ENCODE measurements at regions not wholly inside any gene's neighbourhood (a gene's known extent, or its start where the extent isn't known, plus 50 kb on each side); places are given as distances from the start of the nearest gene placed in this dataset.
"Not testable (repeated sequence)": the region's sequence is repeated elsewhere in the genome, so short reads cannot be mapped to it uniquely, and the experiment has no call there.

GRCh38 chr14:40240245-40240859, 808.1 kb upstream of the FBXO33 start:
- DNase-seq, result no peak

GRCh38 chr14:40232302-40232701, 800.1 kb upstream of the FBXO33 start:
- no peak for DNase-seq

- no peak for DNase-seq
These were observed 797.4 kb upstream of the FBXO33 start for GRCh38 chr14:40229676-40230075.

- DNase-seq, result no peak
These were observed 790.8 kb upstream of the FBXO33 start for GRCh38 chr14:40222996-40223395.

GRCh38 chr14:40221428-40221827, 789.2 kb upstream of the FBXO33 start:
- no peak for DNase-seq

- DNase-seq, result no peak
These were observed 786.8 kb upstream of the FBXO33 start for GRCh38 chr14:40219032-40219431.

- no peak for DNase-seq
These were observed 786.2 kb upstream of the FBXO33 start for GRCh38 chr14:40218282-40218941.

- DNase-seq, result no peak
These were observed 784.7 kb upstream of the FBXO33 start for GRCh38 chr14:40216976-40217375.

GRCh38 chr14:40216408-40216807, 784.2 kb upstream of the FBXO33 start:
- not testable (repeated sequence) for DNase-seq

- DNase-seq, result no peak
These were observed 781.5 kb upstream of the FBXO33 start for GRCh38 chr14:40213701-40214100.

- DNase-seq, result no peak
These were observed 772.4 kb upstream of the FBXO33 start for GRCh38 chr14:40204441-40205175.

GRCh38 chr14:40199101-40199500, 766.9 kb upstream of the FBXO33 start:
- no peak for DNase-seq

- DNase-seq, result no peak
These were observed 765.1 kb upstream of the FBXO33 start for GRCh38 chr14:40197344-40197743.

GRCh38 chr14:40188006-40188405, 755.8 kb upstream of the FBXO33 start:
- no peak for DNase-seq

GRCh38 chr14:40164083-40164482, 731.9 kb upstream of the FBXO33 start:
- DNase-seq, result no peak

GRCh38 chr14:40139657-40140056, 707.4 kb upstream of the FBXO33 start:
- DNase-seq, result no peak

GRCh38 chr14:40133463-40133862, 701.2 kb upstream of the FBXO33 start:
- no peak for DNase-seq

GRCh38 chr14:40129159-40129558, 696.9 kb upstream of the FBXO33 start:
- DNase-seq, result no peak

- no peak for DNase-seq
These were observed 691.6 kb upstream of the FBXO33 start for GRCh38 chr14:40123816-40124215.

- no peak for DNase-seq
These were observed 690.9 kb upstream of the FBXO33 start for GRCh38 chr14:40122968-40123648.

- no peak for DNase-seq
These were observed 687.5 kb upstream of the FBXO33 start for GRCh38 chr14:40119765-40120164.

- no peak for DNase-seq
These were observed 687.1 kb upstream of the FBXO33 start for GRCh38 chr14:40119321-40119720.

GRCh38 chr14:40115583-40115982, 683.4 kb upstream of the FBXO33 start:
- DNase-seq, result no peak

Data from tongue (tissue), 1 donor.